Naive B cell (primary cell): ENCODE measurements at regions not wholly inside any gene's neighbourhood (a gene's known extent, or its start where the extent isn't known, plus 50 kb on each side); places are given as distances from the start of the nearest gene placed in this dataset.
A peak's percentile ranks its signal among the peaks of the same experiment; 100 is the strongest.
"Not testable (repeated sequence)": the region's sequence is repeated elsewhere in the genome, so short reads cannot be mapped to it uniquely, and the experiment has no call there.

Source experiments
- ATAC-seq, 2 donors: fragments of 150-1000 bp; cut with Tn5 transposase; 2 replicates each; pipeline ENCODE4 v1.10.0; 2021; ENCODE audit warnings: low read depth in 2 of 2, mild to moderate bottlenecking in 2 of 2, moderate library complexity in 2 of 2
- DNase-seq: peaks from one replicate; pipeline ENCODE4 v3.0.0; 2022
- H3K27ac Mint-ChIP-seq, 6 donors: one replicate each; pipeline ENCODE4 v1.8.0; 2020 to 2022; ENCODE audit warnings: mild to moderate bottlenecking in 6 of 6, mixed read lengths in 6 of 6, moderate library complexity in 5 of 6, inconsistent platforms in 2 of 6
- H3K27me3 Mint-ChIP-seq, 3 donors: one replicate each; pipeline ENCODE4 v1.8.0; 2021 to 2022; ENCODE audit warnings: mixed read lengths in 3 of 3, mild to moderate bottlenecking in 1 of 3
- H3K36me3 Mint-ChIP-seq, 2 donors: one replicate each; pipeline ENCODE4 v1.8.0; 2020 to 2022; ENCODE audit warnings: mixed read lengths in 2 of 2, inconsistent platforms in 1 of 2, mild to moderate bottlenecking in 1 of 2
- H3K4me1 Mint-ChIP-seq, 3 donors: one replicate each; pipeline ENCODE4 v1.8.0; 2020 to 2022; ENCODE audit warnings: mixed read lengths in 3 of 3, inconsistent platforms in 1 of 3, mild to moderate bottlenecking in 1 of 3, moderate library complexity in 1 of 3
- H3K4me3 Mint-ChIP-seq, 8 donors: one replicate each; pipeline ENCODE4 v1.8.0; 2020 to 2022; ENCODE audit warnings: mild to moderate bottlenecking in 8 of 8, mixed read lengths in 8 of 8, moderate library complexity in 8 of 8, inconsistent platforms in 2 of 8
- H3K9me3 Mint-ChIP-seq, 7 donors: one replicate each; pipeline ENCODE4 v1.8.0; 2020 to 2022; ENCODE audit warnings: mixed read lengths in 7 of 7, mild to moderate bottlenecking in 5 of 7, inconsistent platforms in 2 of 7, moderate library complexity in 1 of 7

GRCh38 chr1:234897390-234897749 lies 231.3 kb downstream of the TOMM20 start:
- Mint-ChIP-seq H3K36me3 (no peaks in the 10 kb centered on the region), H3K27me3 (no peaks in the 10 kb centered on the region), H3K27ac (no peak overlapping the region), H3K9me3 (no peaks in the 10 kb centered on the region), H3K4me3 (no peak overlapping the region), H3K4me1 (no peaks in the 10 kb centered on the region)
- ATAC-seq (no peak), DNase-seq (no peak)

GRCh38 chr1:234896477-234897389 lies 231.9 kb downstream of the TOMM20 start:
- no peaks in the 10 kb centered on the region for H3K4me1 Mint-ChIP-seq
- DNase-seq = no peak
- no peak overlapping the region for H3K4me3 Mint-ChIP-seq
- H3K27me3 Mint-ChIP-seq = no peaks in the 10 kb centered on the region
- no peaks in the 10 kb centered on the region for H3K9me3 Mint-ChIP-seq
- ATAC-seq = no peak
- H3K36me3 Mint-ChIP-seq = no peaks in the 10 kb centered on the region
- H3K27ac Mint-ChIP-seq = peak overlapping the region in 1 of 6 donors; percentile 49

GRCh38 chr1:234893725-234894630 lies 234.7 kb downstream of the TOMM20 start:
- no peak overlapping the region for H3K4me3 Mint-ChIP-seq
- H3K9me3 Mint-ChIP-seq = no peaks in the 10 kb centered on the region

GRCh38 chr1:234893359-234893724 lies 235.3 kb downstream of the TOMM20 start:
- ATAC-seq (no peak), DNase-seq (no peak)
- Mint-ChIP-seq H3K4me1 (no peaks in the 10 kb centered on the region), H3K9me3 (peaks cover 0 to 2% (median 0%) of the 10 kb centered on the region in 7 donors), H3K27me3 (no peaks in the 10 kb centered on the region), H3K27ac (no peak overlapping the region), H3K36me3 (no peaks in the 10 kb centered on the region), H3K4me3 (no peak overlapping the region)

More at GRCh38 chr1:234893725-234894630, 234.7 kb downstream of the TOMM20 start:
- ATAC-seq (no peak), DNase-seq (no peak)
- Mint-ChIP-seq H3K27ac (peak overlapping the region in 2 of 6 donors; percentile 30 to 72), H3K27me3 (no peaks in the 10 kb centered on the region), H3K36me3 (no peaks in the 10 kb centered on the region), H3K4me1 (no peaks in the 10 kb centered on the region)

GRCh38 chr1:234892642-234893041 lies 236.0 kb downstream of the TOMM20 start:
- Mint-ChIP-seq H3K36me3 (no peaks in the 10 kb centered on the region), H3K27ac (no peak overlapping the region), H3K4me1 (no peaks in the 10 kb centered on the region), H3K4me3 (no peak overlapping the region), H3K27me3 (no peaks in the 10 kb centered on the region), H3K9me3 (peaks cover 0 to 4% (median 0%) of the 10 kb centered on the region in 7 donors)
- no peak for DNase-seq
- ATAC-seq = no peak

GRCh38 chr1:234891427-234891826 lies 237.2 kb downstream of the TOMM20 start:
- Mint-ChIP-seq H3K27me3 (no peaks in the 10 kb centered on the region), H3K4me1 (no peaks in the 10 kb centered on the region), H3K27ac (peak overlapping the region in 2 of 6 donors; percentile 42 to 49), H3K4me3 (no peak overlapping the region), H3K9me3 (peaks cover 0 to 4% (median 0%) of the 10 kb centered on the region in 7 donors), H3K36me3 (no peaks in the 10 kb centered on the region)
- ATAC-seq (no peak), DNase-seq (no peak)

DNA sequence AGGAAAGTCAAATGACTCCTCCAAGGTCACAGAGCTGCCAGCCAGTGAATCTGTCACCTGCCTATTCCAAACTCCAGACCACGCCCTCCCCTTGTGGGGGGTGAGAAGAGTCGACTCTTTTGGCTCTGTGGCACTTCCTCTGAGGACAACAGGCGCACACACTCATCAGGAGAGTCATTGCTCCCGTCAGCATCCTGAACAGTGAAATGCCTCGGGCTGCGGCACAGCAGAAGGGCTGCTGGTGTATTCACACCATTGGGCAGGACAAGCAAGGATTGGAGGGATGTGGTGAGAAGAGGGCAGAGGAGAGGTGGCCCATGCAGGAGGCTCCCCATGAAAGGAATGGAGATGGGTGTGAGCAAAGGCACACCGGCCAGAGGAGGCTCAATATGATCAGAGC lies 239.0 kb downstream of the TOMM20 start:
- no peaks in the 10 kb centered on the region for H3K27me3 Mint-ChIP-seq
- H3K4me3 Mint-ChIP-seq = no peak overlapping the region
- H3K9me3 Mint-ChIP-seq = peaks cover 0 to 4% (median 0%) of the 10 kb centered on the region in 7 donors
- peak overlapping the region in 3 of 6 donors; percentile 32 to 94 (median 80) for H3K27ac Mint-ChIP-seq
- DNase-seq = no peak
- H3K4me1 Mint-ChIP-seq = no peaks in the 10 kb centered on the region
- no peaks in the 10 kb centered on the region for H3K36me3 Mint-ChIP-seq
- ATAC-seq = no peak

GRCh38 chr1:234888247-234888646 lies 240.4 kb downstream of the TOMM20 start:
- H3K4me3 Mint-ChIP-seq, ATAC-seq, H3K4me1 Mint-ChIP-seq, H3K36me3 Mint-ChIP-seq, H3K27ac Mint-ChIP-seq, H3K9me3 Mint-ChIP-seq, DNase-seq, H3K27me3 Mint-ChIP-seq: not testable (repeated sequence)

- Mint-ChIP-seq H3K4me1 (peaks cover 5 to 9% (median 6%) of the 10 kb centered on the region in 3 donors), H3K9me3 (peaks cover 0 to 4% (median 2%) of the 10 kb centered on the region in 7 donors)
Measured at GRCh38 chr1:234887016-234887900, 241.4 kb downstream of the TOMM20 start.

GRCh38 chr1:234886081-234886984 lies 242.3 kb downstream of the TOMM20 start:
- Mint-ChIP-seq H3K9me3 (peaks cover 0 to 4% (median 2%) of the 10 kb centered on the region in 7 donors), H3K36me3 (no peaks in the 10 kb centered on the region), H3K4me1 (peaks cover 12 to 18% (median 15%) of the 10 kb centered on the region in 3 donors), H3K27ac (no peak overlapping the region), H3K4me3 (no peak overlapping the region), H3K27me3 (no peaks in the 10 kb centered on the region)
- ATAC-seq (no peak), DNase-seq (no peak)

More at GRCh38 chr1:234887016-234887900, 241.4 kb downstream of the TOMM20 start:
- Mint-ChIP-seq H3K4me3 (no peak overlapping the region), H3K36me3 (no peaks in the 10 kb centered on the region), H3K27ac (peak overlapping the region in 1 of 6 donors; percentile 47), H3K27me3 (no peaks in the 10 kb centered on the region)
- ATAC-seq (no peak), DNase-seq (no peak)

- H3K27ac Mint-ChIP-seq = peak overlapping the region in 2 of 6 donors; percentile 14 to 18
Measured at GRCh38 chr1:234885601-234886000, 243.0 kb downstream of the TOMM20 start.

DNA sequence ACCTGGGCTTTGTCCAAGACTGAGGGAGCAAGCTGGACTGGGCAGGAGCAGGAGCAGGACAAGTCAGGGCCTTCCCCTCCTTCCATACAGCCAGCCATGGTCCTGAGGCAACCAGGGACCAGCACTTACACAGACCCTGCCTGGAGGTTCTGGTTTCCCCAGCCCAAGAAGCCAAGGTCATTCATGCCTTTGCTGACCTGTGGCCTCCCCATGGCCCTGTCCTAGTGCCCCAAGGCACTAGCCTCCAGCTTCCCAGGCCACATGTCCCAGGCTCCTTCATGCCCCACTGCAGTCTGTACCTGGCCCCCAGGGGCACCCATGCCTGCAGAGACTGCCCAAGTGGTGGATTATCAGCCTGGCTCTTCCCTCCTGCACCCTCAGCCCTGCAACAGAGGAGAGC lies 243.9 kb downstream of the TOMM20 start:
- no peaks in the 10 kb centered on the region for H3K27me3 Mint-ChIP-seq
- DNase-seq (no peak), ATAC-seq (no peak)
- peaks cover 15 to 29% (median 21%) of the 10 kb centered on the region in 3 donors for H3K4me1 Mint-ChIP-seq
- H3K36me3 Mint-ChIP-seq = no peaks in the 10 kb centered on the region
- no peak overlapping the region for H3K4me3 Mint-ChIP-seq
- H3K27ac Mint-ChIP-seq = peak overlapping the region in 1 of 6 donors; percentile 26
- H3K9me3 Mint-ChIP-seq = peaks cover 0 to 4% (median 2%) of the 10 kb centered on the region in 7 donors

More at GRCh38 chr1:234885601-234886000, 243.0 kb downstream of the TOMM20 start:
- H3K9me3 Mint-ChIP-seq = peaks cover 0 to 4% (median 2%) of the 10 kb centered on the region in 7 donors
- no peaks in the 10 kb centered on the region for H3K27me3 Mint-ChIP-seq
- ATAC-seq (no peak), DNase-seq (no peak)
- H3K36me3 Mint-ChIP-seq = no peaks in the 10 kb centered on the region
- no peak overlapping the region for H3K4me3 Mint-ChIP-seq
- peaks cover 15 to 24% (median 21%) of the 10 kb centered on the region in 3 donors for H3K4me1 Mint-ChIP-seq
